Bronchial epithelial cell (primary cell): ENCODE measurements at regions not wholly inside any gene's neighbourhood (a gene's known extent, or its start where the extent isn't known, plus 50 kb on each side); places are given as distances from the start of the nearest gene placed in this dataset.

Source experiments
- DNase-seq: peaks from one replicate; pipeline ENCODE4 v3.0.0-alpha.2; 2010; ENCODE audit warnings: low read depth
- FAIRE-seq: peaks from 2 replicates; lab custom pipeline; 2011; peaks lifted over from hg19 to GRCh38; lab: Jason Lieb, UNC
- H3K27me3 ChIP-seq: 2 replicates; pipeline ENCODE4 v1.5.1; 2011; ENCODE audit warnings: low read length; ENCODE audit not compliant: control insufficient read depth, insufficient read depth
- H3K36me3 ChIP-seq: 2 replicates; pipeline ENCODE4 v1.5.1; 2011; ENCODE audit warnings: low read length; ENCODE audit not compliant: control insufficient read depth, insufficient read depth
- H3K4me3 ChIP-seq: 2 replicates; pipeline ENCODE4 v1.5.1; 2011; ENCODE audit warnings: mild to moderate bottlenecking, low read depth, low read length, control low read depth
- TF ChIP-seq, protein P1 (sequence below): IDR thresholded peaks from 2 replicates; pipeline ENCODE4 v1.5.1; 2011; ENCODE audit warnings: mild to moderate bottlenecking, moderate library complexity, low read length, control low read depth, inconsistent platforms; ENCODE audit not compliant: insufficient read depth, severe bottlenecking

DNA sequence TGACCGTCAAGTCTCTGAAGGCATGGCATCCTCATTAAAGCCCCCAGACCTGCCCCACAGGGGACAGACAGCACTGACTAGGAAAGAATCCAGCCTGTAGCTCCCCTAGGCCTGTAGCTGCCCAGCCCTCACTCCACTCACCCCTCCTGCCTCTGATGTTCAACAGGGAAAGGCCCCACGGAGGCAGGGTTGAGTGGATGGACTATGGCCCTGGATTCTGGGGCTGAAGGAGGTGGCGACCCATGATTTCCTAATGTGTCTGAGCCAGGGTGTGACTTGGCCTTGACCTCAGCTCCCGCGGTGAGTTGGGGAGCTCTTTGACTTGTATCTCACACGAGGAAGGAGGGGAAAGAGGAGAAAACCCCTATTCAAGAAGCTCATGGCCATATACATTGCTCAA, 238.5 kb upstream of the CSF3R start:
- Histone ChIP-seq H3K36me3 (no peaks in the 10 kb centered on the region), H3K27me3 (no peaks in the 10 kb centered on the region), H3K4me3 (no peak overlapping the region)
- FAIRE-seq (no peak), DNase-seq (no peak)
- TF ChIP-seq, protein P1, sequence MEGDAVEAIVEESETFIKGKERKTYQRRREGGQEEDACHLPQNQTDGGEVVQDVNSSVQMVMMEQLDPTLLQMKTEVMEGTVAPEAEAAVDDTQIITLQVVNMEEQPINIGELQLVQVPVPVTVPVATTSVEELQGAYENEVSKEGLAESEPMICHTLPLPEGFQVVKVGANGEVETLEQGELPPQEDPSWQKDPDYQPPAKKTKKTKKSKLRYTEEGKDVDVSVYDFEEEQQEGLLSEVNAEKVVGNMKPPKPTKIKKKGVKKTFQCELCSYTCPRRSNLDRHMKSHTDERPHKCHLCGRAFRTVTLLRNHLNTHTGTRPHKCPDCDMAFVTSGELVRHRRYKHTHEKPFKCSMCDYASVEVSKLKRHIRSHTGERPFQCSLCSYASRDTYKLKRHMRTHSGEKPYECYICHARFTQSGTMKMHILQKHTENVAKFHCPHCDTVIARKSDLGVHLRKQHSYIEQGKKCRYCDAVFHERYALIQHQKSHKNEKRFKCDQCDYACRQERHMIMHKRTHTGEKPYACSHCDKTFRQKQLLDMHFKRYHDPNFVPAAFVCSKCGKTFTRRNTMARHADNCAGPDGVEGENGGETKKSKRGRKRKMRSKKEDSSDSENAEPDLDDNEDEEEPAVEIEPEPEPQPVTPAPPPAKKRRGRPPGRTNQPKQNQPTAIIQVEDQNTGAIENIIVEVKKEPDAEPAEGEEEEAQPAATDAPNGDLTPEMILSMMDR: no peak

DNA sequence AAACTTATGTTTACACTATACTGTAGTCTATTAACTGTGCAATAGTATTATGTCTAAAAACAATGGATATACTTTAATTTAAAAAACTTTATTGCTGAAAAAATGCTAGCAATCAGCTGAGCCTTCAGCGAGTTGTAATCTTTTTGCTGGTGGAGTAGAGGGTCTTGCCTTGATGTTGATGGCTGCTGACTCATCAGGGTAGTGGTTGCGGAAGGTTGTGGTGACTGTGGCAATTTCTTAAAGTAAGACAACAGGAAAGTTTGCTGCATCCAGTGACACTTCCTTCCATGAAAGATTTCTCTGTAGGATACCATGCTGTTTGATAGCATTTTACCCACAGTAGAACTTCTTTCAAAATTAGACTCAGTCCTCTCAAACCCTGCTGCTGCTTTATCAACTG, 234.7 kb upstream of the CSF3R start:
- no peak for FAIRE-seq
- H3K36me3 ChIP-seq: no peaks in the 10 kb centered on the region
- DNase-seq: no peak
- no peaks in the 10 kb centered on the region for H3K27me3 ChIP-seq
- no peak overlapping the region for H3K4me3 ChIP-seq
- TF ChIP-seq, protein P1: no peak

DNA sequence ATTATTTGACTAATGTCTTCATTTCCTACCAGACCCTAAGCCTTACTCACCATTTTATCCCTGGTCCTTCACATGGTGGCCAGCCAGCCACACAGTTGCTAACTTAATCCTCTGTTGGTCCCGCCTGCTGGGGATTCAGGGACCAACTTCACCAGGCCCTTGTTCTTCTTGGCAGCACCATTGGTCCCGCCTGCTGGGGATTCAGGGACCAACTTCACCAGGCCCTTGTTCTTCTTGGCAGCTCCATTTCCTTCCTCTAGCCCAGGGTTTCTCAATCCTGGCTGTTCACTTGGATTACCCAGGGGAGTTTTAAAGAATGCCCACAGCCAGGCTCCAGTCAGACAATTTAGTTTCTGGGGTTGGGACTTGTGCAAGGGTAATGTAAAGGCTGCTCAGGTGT, 233.1 kb upstream of the CSF3R start:
- Histone ChIP-seq H3K36me3 (no peaks in the 10 kb centered on the region), H3K4me3 (no peak overlapping the region), H3K27me3 (no peaks in the 10 kb centered on the region)
- TF ChIP-seq, protein P1: no peak
- FAIRE-seq: peak; percentile 23
- DNase-seq: no peak

GRCh38 chr1:36714301-36714700, 231.6 kb upstream of the CSF3R start:
- FAIRE-seq: no peak

DNA sequence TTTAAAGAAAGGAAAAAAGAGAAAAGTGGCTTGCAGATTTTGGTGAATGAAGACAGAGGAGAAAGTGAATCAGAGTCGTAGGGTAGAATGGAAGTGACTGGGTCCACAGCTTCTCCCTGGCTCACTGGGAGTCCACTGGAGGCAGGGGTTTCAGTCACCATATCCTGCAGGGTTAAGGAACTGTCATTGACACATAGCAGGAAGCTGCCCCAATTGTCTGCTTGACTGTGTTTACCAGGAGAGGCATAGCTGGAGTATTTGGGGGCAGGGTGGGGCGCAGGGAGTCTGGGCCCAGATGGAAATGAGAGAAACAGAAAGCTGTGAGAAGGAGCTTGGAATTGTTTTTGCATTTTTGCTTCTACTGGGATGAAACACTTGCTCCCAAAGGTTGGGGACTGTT, 228.8 kb upstream of the CSF3R start:
- TF ChIP-seq, protein P1: no peak
- Histone ChIP-seq H3K27me3 (peaks cover 2% of the 10 kb centered on the region), H3K36me3 (no peaks in the 10 kb centered on the region), H3K4me3 (no peak overlapping the region)
- DNase-seq: no peak
- FAIRE-seq: no peak

More at GRCh38 chr1:36714301-36714700, 231.6 kb upstream of the CSF3R start:
- no peak for DNase-seq
- Histone ChIP-seq H3K4me3 (no peak overlapping the region), H3K36me3 (no peaks in the 10 kb centered on the region), H3K27me3 (no peaks in the 10 kb centered on the region)
- TF ChIP-seq, protein P1: no peak

GRCh38 chr1:36710951-36711350, 228.2 kb upstream of the CSF3R start:
- peaks cover 3% of the 10 kb centered on the region for H3K27me3 ChIP-seq
- TF ChIP-seq, protein P1: no peak
- no peak overlapping the region for H3K4me3 ChIP-seq
- H3K36me3 ChIP-seq: no peaks in the 10 kb centered on the region
- FAIRE-seq (no peak), DNase-seq (no peak)
